ENCODE measurements at regions not wholly inside any gene's neighbourhood (a gene's known extent, or its start where the extent isn't known, plus 50 kb on each side); places are given as distances from the start of the nearest gene placed in this dataset.

DNA sequence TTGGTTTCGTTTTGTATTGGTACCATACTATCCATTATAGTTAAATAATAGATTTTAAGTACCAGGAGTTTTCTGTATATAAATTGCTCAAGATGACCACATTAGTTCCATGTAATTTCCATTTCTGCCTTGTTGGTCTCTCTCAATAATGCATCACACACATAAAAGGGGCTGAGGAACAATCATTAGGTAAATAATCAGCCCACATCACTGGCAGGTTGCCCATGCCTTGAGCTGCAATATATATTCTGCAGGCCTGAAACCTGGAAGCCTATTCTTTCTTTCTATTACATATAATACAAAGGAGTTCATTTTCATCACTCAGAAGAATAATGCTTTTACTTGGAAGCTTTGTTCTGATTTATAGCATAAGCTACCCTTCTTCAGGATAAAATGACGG, 616.1 kb upstream of the PKDCC start:
- TF ChIP-seq CTCF (IDR thresholded peaks at IDR 0.05): no peak
- no CpG with 5 or more reads among the region's 2 CpGs for WGBS (ENCODE audit: insufficient coverage)
- peaks cover 0 to 3% (median 0%) of the 10 kb centered on the region in 7 donors for H3K9me3 Mint-ChIP-seq

GRCh38 chr2:41432459-41432858, 615.4 kb upstream of the PKDCC start:
- H4K20me1 ChIP-seq (ENCODE audit: insufficient read depth, low read length): no peaks in the 10 kb centered on the region
- no peaks in the 10 kb centered on the region for H3K4me1 Mint-ChIP-seq
- no peak overlapping the region for H3K4me3 ChIP-seq (replicated peaks in 1 of 3; ENCODE audit: low read depth in 2 of 3, low read length in 3 of 3)
- intact Hi-C loops (cut with micrococcal nuclease): no loop called here
- no peaks in the 10 kb centered on the region for H3K27me3 ChIP-seq (ENCODE audit: control insufficient read depth in 2 of 2, insufficient read depth in 2 of 2, low read length in 2 of 2)
- no peak overlapping the region for H3K27ac ChIP-seq (ENCODE audit: low read depth in 1 of 2, low read length in 2 of 2)
- H3K36me3 Mint-ChIP-seq: no peaks in the 10 kb centered on the region
- peaks cover 0 to 3% (median 0%) of the 10 kb centered on the region in 7 donors for H3K9me3 Mint-ChIP-seq
- WGBS (ENCODE audit: insufficient coverage): no CpG with 5 or more reads among the region's 1 CpG
- H3K4me2 ChIP-seq (replicated peaks; ENCODE audit: extremely low read depth, low read length, poor library complexity, severe bottlenecking): no peak overlapping the region
- no peaks in the 10 kb centered on the region for H3K36me3 ChIP-seq (replicated peaks in 1 of 2; ENCODE audit: control insufficient read depth in 1 of 2, insufficient read depth in 2 of 2, low read length in 2 of 2)
- H3K4me1 ChIP-seq (ENCODE audit: control insufficient read depth in 1 of 2, insufficient read depth in 2 of 2, low read length in 2 of 2): no peaks in the 10 kb centered on the region
- H3K9ac ChIP-seq (ENCODE audit: insufficient read depth, low read length, poor library complexity, severe bottlenecking): no peak overlapping the region
- H3K27me3 Mint-ChIP-seq (ENCODE audit: low read depth in 3 of 3): peaks cover 0 to 2% (median 0%) of the 10 kb centered on the region in 3 donors
- TF ChIP-seq CTCF (IDR thresholded peaks at IDR 0.05): no peak
- no peaks in the 10 kb centered on the region for H3K9me3 ChIP-seq (replicated peaks in 1 of 2; ENCODE audit: control insufficient read depth in 1 of 2, insufficient read depth in 1 of 2, low read length in 2 of 2)
- no peaks in the 10 kb centered on the region for H3K79me2 ChIP-seq (ENCODE audit: insufficient read depth, low read length)
- no peak overlapping the region for H3K27ac Mint-ChIP-seq
- no peak overlapping the region for H3K4me3 Mint-ChIP-seq
- H2AFZ ChIP-seq (ENCODE audit: insufficient read depth, low read depth, low read length, poor library complexity, severe bottlenecking): no peak overlapping the region
- DNase-seq: no peak

More for the DNA sequence above, 616.1 kb upstream of the PKDCC start:
- DNase-seq: no peak
- H3K79me2 ChIP-seq (ENCODE audit: insufficient read depth, low read length): no peaks in the 10 kb centered on the region
- no peaks in the 10 kb centered on the region for H4K20me1 ChIP-seq (ENCODE audit: insufficient read depth, low read length)
- no peak overlapping the region for H3K27ac Mint-ChIP-seq
- H3K9me3 ChIP-seq (replicated peaks in 1 of 2; ENCODE audit: control insufficient read depth in 1 of 2, insufficient read depth in 1 of 2, low read length in 2 of 2): no peaks in the 10 kb centered on the region
- no peaks in the 10 kb centered on the region for H3K36me3 Mint-ChIP-seq
- no peak overlapping the region for H2AFZ ChIP-seq (ENCODE audit: insufficient read depth, low read depth, low read length, poor library complexity, severe bottlenecking)
- no peak overlapping the region for H3K4me3 ChIP-seq (replicated peaks in 1 of 3; ENCODE audit: low read depth in 2 of 3, low read length in 3 of 3)
- intact Hi-C loops (cut with micrococcal nuclease): no loop called here
- no peak overlapping the region for H3K4me3 Mint-ChIP-seq
- no peaks in the 10 kb centered on the region for H3K4me1 Mint-ChIP-seq
- H3K27me3 ChIP-seq (ENCODE audit: control insufficient read depth in 2 of 2, insufficient read depth in 2 of 2, low read length in 2 of 2): no peaks in the 10 kb centered on the region
- no peak overlapping the region for H3K9ac ChIP-seq (ENCODE audit: insufficient read depth, low read length, poor library complexity, severe bottlenecking)
- H3K4me1 ChIP-seq (ENCODE audit: control insufficient read depth in 1 of 2, insufficient read depth in 2 of 2, low read length in 2 of 2): no peaks in the 10 kb centered on the region
- no peak overlapping the region for H3K4me2 ChIP-seq (replicated peaks; ENCODE audit: extremely low read depth, low read length, poor library complexity, severe bottlenecking)
- no peaks in the 10 kb centered on the region for H3K36me3 ChIP-seq (replicated peaks in 1 of 2; ENCODE audit: control insufficient read depth in 1 of 2, insufficient read depth in 2 of 2, low read length in 2 of 2)
- H3K27me3 Mint-ChIP-seq (ENCODE audit: low read depth in 3 of 3): peaks cover 0 to 2% (median 0%) of the 10 kb centered on the region in 3 donors
- H3K27ac ChIP-seq (ENCODE audit: low read depth in 1 of 2, low read length in 2 of 2): no peak overlapping the region
